ENCODE measurements at regions not wholly inside any gene's neighbourhood (a gene's known extent, or its start where the extent isn't known, plus 50 kb on each side); places are given as distances from the start of the nearest gene placed in this dataset.
"Not testable (repeated sequence)": the region's sequence is repeated elsewhere in the genome, so short reads cannot be mapped to it uniquely, and the experiment has no call there.

- DNase-seq = no peak
Measured at GRCh38 chr1:238499021-238499420, 608.3 kb upstream of the ZP4 start.

DNA sequence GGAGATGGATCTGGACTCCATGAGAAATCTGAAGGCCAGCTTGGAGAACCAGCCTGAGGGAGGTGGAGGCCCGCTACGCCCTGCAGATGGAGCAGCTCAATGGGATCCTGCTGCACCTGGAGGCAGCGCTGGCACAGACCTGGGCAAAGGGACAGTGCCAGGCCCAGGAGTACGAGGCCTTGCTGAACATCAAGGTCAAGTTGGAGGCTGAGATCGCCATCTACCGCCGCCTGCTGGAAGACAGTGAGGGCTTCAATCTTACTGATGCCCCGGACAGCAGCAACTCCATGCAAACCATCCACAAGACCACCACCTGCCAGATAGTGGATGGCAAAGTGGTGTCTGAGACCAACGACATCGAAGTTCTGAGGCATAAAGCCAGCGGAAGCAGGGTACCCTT lies 601.5 kb upstream of the ZP4 start:
- no peak for DNase-seq

DNA sequence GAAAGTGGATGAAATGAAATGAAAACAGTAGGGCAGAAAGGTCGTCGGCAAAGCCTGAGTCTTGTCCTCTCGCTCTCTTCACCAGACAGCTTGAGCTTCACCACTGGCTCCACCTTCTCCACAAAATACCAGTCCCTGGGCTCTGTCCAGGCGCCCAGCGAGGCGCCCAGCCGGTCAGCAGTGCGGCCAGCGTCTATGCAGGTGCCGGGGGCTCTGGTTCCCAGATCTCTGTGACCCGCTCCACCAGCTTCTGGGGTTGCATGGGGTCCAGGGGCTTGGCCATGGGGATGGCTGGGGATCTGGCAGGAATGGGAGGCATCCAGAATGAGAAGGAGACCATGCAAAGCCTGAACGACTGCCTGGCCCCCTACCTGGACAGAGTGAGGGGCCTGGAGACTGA lies 600.5 kb upstream of the ZP4 start:
- no peak for DNase-seq

DNA sequence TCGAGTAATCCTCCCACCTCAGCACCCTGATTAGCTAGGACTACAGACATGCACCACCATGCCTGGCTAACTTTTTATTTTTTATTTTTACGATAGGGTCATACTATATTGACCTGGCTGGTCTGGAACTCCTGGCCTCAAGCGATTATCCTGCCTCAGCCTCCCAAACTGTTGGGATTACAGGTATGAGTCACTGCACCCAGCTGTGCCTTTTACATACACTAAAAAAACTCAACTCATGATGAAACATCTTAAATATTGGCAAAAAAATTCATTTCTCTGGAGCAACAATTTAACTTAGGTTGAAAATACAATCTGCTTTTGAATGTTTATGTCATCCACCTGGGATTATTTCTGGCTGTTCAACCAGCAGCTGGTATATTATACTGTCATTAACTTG lies 598.3 kb upstream of the ZP4 start:
- no peak for DNase-seq

- no peak for DNase-seq
Measured at GRCh38 chr1:238488401-238488800, 597.7 kb upstream of the ZP4 start.

- DNase-seq = no peak
Measured at GRCh38 chr1:238487931-238488330, 597.2 kb upstream of the ZP4 start.

GRCh38 chr1:238485912-238486209 lies 595.1 kb upstream of the ZP4 start:
- DNase-seq = no peak

GRCh38 chr1:238485057-238485911 lies 594.6 kb upstream of the ZP4 start:
- DNase-seq = no peak

DNA sequence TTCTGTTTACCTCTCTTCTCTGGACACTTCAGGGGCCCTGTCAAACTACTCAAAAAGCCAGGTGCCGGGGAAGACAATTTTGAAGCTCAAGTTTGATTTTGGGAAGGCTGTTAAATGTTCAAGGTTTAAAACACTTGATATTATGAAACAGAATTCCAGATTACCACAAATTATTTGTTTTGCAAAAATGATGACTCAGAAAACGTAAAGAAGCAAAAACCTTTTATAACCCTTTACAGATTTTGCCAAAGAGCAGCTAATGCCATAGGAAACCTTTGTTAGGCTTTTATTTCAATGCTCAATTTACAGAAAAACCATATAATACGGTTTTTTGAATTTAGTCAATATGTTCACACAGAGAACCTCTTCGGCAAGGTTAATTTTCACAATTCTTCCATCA lies 593.4 kb upstream of the ZP4 start:
- DNase-seq = no peak

GRCh38 chr1:238476841-238477240 lies 586.1 kb upstream of the ZP4 start:
- no peak for DNase-seq

DNA sequence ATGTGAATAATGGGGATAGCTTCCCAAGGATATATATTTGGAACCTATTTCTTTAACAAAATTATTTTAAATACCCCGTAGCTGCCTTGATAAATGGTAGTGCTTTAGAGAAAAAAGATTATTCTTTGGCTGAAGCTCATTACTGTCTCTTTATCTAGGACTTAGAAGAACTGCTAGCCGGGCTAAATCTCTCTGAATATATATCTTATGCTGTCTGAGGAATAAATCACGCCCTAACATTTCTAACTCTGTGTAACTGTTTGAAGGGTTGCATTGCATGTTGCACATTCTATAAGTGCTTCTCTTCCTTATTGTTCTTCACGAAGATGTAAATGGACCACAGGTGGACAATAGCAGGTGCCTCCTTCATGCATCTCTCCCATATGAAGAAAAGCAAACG lies 585.0 kb upstream of the ZP4 start:
- no peak for DNase-seq

- no peak for DNase-seq
Measured at GRCh38 chr1:238474263-238474662, 583.5 kb upstream of the ZP4 start.

GRCh38 chr1:238469146-238469631 lies 578.5 kb upstream of the ZP4 start:
- DNase-seq = no peak

DNA sequence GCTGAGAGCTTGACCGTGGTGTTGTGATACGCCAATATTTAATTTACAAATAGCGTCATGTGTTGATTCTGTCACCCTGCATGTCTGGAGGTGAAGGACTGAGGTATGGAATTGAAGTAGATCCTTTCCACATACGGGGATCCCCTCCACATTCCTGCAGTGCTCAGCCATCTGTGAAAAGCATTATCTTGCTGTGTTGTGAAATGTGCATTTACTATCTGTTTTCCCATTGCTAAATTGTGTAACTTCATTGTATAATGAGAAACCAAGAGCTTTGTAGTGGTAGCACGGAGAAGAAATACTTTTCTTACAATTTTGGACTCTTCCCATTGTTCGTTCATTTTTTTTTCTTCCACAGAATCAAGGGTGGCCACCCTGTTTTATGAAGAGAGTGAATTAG lies 577.3 kb upstream of the ZP4 start:
- DNase-seq = no peak

- no peak for DNase-seq
Measured at GRCh38 chr1:238466459-238466858, 575.7 kb upstream of the ZP4 start.

- no peak for DNase-seq
Measured at GRCh38 chr1:238465449-238465848, 574.7 kb upstream of the ZP4 start.

GRCh38 chr1:238458899-238459298 lies 568.2 kb upstream of the ZP4 start:
- DNase-seq = no peak

DNA sequence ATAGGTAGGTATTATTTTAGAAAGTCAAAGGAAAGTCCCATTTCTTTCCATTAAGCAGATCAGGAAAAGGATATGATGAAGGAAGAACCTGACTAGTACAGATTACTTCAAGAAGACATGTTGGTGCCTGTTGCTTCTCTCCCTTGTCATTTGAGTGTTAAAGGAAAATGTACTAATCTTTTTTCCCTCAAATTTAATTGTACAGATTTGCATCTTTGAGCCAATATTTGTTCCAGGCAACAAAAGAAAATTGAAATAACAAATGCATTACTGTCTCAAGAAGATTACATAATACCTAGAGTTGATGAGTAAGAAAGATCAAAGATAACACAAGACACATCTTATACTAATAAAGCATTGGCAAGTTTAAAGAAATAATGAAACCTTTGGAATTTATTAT lies 566.9 kb upstream of the ZP4 start:
- no peak for DNase-seq

DNA sequence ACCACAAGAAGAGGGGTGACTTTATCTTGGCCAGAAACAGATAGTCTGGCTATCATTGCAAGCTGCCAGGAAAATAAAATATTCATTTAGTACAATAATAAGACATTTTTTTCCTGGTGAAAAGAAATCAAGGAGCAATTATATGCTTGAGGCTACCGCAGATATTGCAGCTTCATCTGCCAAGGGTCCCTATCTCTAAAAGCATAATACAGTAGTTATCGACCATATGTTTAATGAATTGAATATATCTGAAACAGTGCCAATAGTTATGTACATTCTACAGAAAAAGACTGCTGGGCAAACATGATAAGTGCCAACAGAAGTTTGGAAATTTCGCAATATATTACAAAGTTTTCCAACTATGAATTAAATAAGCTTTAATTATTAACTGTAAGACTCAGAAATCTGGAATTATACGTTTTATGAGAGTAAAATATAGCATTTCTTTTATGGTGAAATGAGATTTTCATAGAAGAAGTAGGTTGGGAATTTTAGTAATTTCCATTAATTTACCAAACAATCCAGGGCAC lies 561.1 kb upstream of the ZP4 start:
- no peak for DNase-seq

DNA sequence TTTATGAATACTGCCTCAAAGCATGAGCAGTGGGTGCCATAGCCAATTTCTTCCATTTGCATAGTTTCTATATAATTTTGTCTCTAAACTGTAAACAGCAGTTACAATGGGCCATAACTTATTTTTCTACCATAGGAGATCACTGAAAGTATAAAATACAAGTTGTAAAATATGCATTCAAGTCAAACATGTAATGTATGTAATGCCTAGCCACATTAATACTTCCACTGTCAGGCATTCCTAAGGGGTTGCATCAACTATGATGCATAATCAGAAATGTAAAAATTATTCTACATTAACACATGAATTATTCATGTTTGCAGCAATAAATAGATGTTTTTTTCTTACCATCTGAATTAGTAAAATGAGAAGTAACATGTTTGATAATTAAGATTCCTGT lies 560.3 kb upstream of the ZP4 start:
- no peak for DNase-seq

GRCh38 chr1:238443687-238444086 lies 553.0 kb upstream of the ZP4 start:
- no peak for DNase-seq

DNA sequence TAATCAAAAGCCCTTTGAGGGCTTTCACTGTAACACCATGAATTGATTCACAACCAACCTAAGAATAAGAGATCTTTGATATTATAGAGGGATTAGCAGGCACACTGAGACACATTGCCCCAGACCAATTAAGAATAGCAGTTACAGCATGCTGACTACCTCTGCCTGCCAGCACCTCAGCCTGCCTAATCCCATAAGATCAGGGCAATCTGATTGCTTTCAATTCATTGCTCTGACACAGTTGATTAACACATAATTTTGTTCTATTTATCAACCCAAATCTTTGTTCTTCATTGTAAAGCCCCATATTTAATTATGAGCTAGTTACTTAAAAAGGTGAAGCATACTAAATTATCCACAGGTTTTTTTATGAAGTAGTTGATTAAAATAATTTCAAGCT lies 548.8 kb upstream of the ZP4 start:
- no peak for DNase-seq

DNA sequence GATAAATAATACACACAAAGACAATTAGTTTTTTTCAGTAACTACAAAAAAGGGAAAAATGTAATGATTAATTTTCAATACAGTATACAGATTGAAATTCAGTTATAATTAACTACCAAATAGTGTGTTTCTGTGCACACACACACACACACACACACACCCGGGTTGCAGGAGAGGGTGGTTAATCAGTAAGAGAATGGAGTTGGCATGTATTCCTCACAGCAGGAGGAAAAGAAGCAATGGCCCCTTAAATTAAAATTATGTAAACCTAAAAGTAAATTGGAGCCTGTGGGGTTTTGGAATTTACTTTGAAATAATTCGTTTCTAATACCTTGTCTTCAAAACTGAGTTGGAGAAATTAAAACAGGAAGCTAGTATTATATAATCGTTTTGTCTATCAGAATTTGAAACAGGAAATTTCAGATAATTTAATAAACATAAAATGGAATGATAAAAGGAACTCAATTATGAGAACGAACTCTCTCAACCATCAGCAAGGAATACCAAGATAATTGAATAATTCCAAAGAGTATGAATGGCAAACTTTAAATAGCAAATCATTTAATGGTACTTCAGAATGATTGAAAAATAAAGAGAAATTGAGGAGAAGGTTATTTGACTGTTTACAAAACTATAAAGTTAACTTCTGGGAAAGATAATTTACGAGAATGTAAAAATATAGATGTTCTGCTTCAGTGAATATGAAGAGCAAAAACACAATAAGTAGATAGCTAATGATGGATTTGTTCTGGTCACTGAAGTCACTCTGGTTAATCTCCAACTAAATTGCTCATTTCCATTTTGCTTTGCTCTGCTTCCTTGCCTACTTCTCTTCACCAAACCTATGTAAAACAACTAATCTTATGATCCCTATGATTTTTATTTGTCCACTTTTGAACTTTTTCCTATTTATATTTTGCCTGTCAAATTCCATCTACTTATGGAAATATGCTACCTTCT lies 547.9 kb upstream of the ZP4 start:
- DNase-seq = no peak

- DNase-seq = not testable (repeated sequence)
Measured at GRCh38 chr1:238429703-238430102, 539.0 kb upstream of the ZP4 start.
